ENCODE measurements at regions not wholly inside any gene's neighbourhood (a gene's known extent, or its start where the extent isn't known, plus 50 kb on each side); places are given as distances from the start of the nearest gene placed in this dataset.

DNA sequence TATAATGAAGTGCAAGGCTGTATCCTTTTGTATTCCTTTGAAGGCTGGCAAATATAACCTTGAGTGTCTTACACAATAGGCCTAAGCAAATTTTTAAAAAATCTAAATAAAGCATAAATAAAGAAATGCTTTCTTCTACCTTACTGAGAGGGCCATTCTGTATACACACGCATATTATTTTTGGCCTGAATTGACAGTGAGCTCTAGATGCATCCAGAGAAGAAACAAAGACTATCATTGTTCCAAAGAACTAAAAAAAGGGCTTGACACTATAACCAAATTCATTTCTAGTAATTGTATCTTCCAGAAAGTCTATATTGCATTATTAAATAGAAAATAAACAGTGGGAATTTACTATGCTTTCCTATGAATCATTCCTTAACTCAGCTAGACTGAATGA, 100.2 kb downstream of the MAGEB17 start:
- TF ChIP-seq POLR2AphosphoS5 (IDR thresholded peaks at IDR 0.05; ENCODE audit: low read length): no peak
- no peak for TF ChIP-seq HCFC1 (IDR thresholded peaks at IDR 0.05; ENCODE audit: low read length)
- no peak for TF ChIP-seq CBX5 (IDR thresholded peaks at IDR 0.05; ENCODE audit: low read depth)
- no peak for TF ChIP-seq EZH2 (IDR thresholded peaks at IDR 0.05; ENCODE audit: borderline replicate concordance, control insufficient read depth, low read depth, low read length)
- TF ChIP-seq, protein P1, sequence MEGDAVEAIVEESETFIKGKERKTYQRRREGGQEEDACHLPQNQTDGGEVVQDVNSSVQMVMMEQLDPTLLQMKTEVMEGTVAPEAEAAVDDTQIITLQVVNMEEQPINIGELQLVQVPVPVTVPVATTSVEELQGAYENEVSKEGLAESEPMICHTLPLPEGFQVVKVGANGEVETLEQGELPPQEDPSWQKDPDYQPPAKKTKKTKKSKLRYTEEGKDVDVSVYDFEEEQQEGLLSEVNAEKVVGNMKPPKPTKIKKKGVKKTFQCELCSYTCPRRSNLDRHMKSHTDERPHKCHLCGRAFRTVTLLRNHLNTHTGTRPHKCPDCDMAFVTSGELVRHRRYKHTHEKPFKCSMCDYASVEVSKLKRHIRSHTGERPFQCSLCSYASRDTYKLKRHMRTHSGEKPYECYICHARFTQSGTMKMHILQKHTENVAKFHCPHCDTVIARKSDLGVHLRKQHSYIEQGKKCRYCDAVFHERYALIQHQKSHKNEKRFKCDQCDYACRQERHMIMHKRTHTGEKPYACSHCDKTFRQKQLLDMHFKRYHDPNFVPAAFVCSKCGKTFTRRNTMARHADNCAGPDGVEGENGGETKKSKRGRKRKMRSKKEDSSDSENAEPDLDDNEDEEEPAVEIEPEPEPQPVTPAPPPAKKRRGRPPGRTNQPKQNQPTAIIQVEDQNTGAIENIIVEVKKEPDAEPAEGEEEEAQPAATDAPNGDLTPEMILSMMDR (IDR thresholded peaks at IDR 0.05 in 2 of 3, conservative IDR thresholded peaks at IDR 0.05 in 1 of 3; ENCODE audit: control insufficient read depth in 2 of 3, extremely low read depth in 1 of 3, insufficient read depth in 1 of 3, low read depth in 3 of 3, low read length in 3 of 3): no peak
- TF ChIP-seq EP300 (IDR thresholded peaks at IDR 0.05; ENCODE audit: borderline replicate concordance in 1 of 2, control insufficient read depth in 1 of 2, low read depth in 2 of 2, low read length in 2 of 2): no peak
- no peak for TF ChIP-seq FOXK2 (IDR thresholded peaks at IDR 0.05)
- TF ChIP-seq CEBPB (IDR thresholded peaks at IDR 0.05; ENCODE audit: borderline replicate concordance in 1 of 2, low read depth in 2 of 2, low read length in 2 of 2): no peak
- TF ChIP-seq POLR2A (IDR thresholded peaks at IDR 0.05; ENCODE audit: low read depth, low read length): no peak
- TF ChIP-seq, protein P2, sequence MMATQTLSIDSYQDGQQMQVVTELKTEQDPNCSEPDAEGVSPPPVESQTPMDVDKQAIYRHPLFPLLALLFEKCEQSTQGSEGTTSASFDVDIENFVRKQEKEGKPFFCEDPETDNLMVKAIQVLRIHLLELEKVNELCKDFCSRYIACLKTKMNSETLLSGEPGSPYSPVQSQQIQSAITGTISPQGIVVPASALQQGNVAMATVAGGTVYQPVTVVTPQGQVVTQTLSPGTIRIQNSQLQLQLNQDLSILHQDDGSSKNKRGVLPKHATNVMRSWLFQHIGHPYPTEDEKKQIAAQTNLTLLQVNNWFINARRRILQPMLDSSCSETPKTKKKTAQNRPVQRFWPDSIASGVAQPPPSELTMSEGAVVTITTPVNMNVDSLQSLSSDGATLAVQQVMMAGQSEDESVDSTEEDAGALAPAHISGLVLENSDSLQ (IDR thresholded peaks at IDR 0.05): no peak

All from GM12878 (cell line).